Heart right ventricle (tissue), 16 donors: ENCODE measurements at regions not wholly inside any gene's neighbourhood (a gene's known extent, or its start where the extent isn't known, plus 50 kb on each side); places are given as distances from the start of the nearest gene placed in this dataset.
A peak's percentile ranks its signal among the peaks of the same experiment; 100 is the strongest.

ENCODE experiments used
- ATAC-seq, 8 donors: fragments of 200-7000 bp; cut with Tn5 transposase; one replicate each; pipeline ENCODE4 v1.9.1; 2020; ENCODE audit warnings: mild to moderate bottlenecking in 8 of 8, moderate library complexity in 8 of 8, moderate number of reproducible peaks in 1 of 8
- DNase-seq, 2 donors: peaks; one replicate each; pipeline ENCODE4 v3.0.0-alpha.2; 2020
- H3K27ac ChIP-seq, 10 donors: fragments of 200-600 bp; sonication (generic) in 2 of 10; one replicate each; pipeline versions ENCODE4 v1.5.0 to v1.8.0; 2020 to 2022; ENCODE audit warnings: mild to moderate bottlenecking in 3 of 10
- H3K27me3 ChIP-seq, 7 donors: fragments of 200-600 bp; one replicate each; pipeline ENCODE4 v1.8.0; 2021 to 2022; ENCODE audit warnings: mild to moderate bottlenecking in 2 of 7
- H3K36me3 ChIP-seq, 9 donors: fragments of 200-600 bp; sonication (generic) in 1 of 9; one replicate each; pipeline versions ENCODE4 v1.5.0 to v1.8.0; 2020 to 2022; ENCODE audit warnings: mild to moderate bottlenecking in 2 of 9
- H3K4me1 ChIP-seq, 9 donors: fragments of 200-600 bp; sonication (generic) in 1 of 9; one replicate each; pipeline versions ENCODE4 v1.5.0 to v1.8.0; 2020 to 2022; ENCODE audit warnings: mild to moderate bottlenecking in 4 of 9
- H3K4me3 ChIP-seq, 10 donors: fragments of 200-600 bp; sonication (generic) in 2 of 10; one replicate each; pipeline versions ENCODE4 v1.5.0 to v1.8.0; 2020 to 2022; ENCODE audit warnings: mild to moderate bottlenecking in 7 of 10, moderate library complexity in 2 of 10
- H3K9me3 ChIP-seq, 11 donors: fragments of 200-600 bp in 10 of 11; sonication (generic) in 2 of 11; one replicate each; pipeline versions ENCODE4 v1.5.0 to v1.8.0; 2013 to 2022; ENCODE audit warnings: mild to moderate bottlenecking in 2 of 11, control low read depth in 1 of 11, moderate library complexity in 1 of 11
- CTCF ChIP-seq, 9 donors: fragments of 200-600 bp; sonication (generic) in 2 of 9; IDR thresholded peaks; one replicate each; pipeline versions ENCODE4 v1.5.0 to v1.8.0; 2021 to 2022; ENCODE audit warnings: antibody characterized with exemption in 9 of 9, mild to moderate bottlenecking in 5 of 9, moderate library complexity in 1 of 9
- WGBS, 2 donors: extraction: QIAGEN DNeasy Blood & Tissue Kit; methylation state at CpG; one replicate each; pipeline ENCODE4 v1.1.7; 2013; ENCODE audit warnings: inconsistent platforms in 1 of 2; 5-methylcytosine and 5-hydroxymethylcytosine counted together
- intact Hi-C, 10 donors: fragments of 100-400 bp; cut with DNase I; formaldehyde crosslinking; loops; one replicate each; pipeline versions ENCODE4 v1.11.1 to v1.14.2; 2022
- donor health status: Arrhythmogenic right ventricular cardiomyopathy.
- donor health status: ischemic (EF 13 %, LVEDD 7.1; RV severe dilation, severe dysfunction).
- donor health status: healthy with polysubstance abuse.
- donor health status: DM: no; HTN: yes; CAD: no.
- donor health status: DM: no; HTN: no; CAD: no.
- donor health status: ischemic (EF 25% LVEDD 6.9; RV normal size, moderate dysfunction).
- donor health status: ischemic (EF 25% LVEDD 5.7; RV mildly dilated, moderate dysfunction).
- donor health status: healthy.
- donor health status: DM: yes; HTN: yes; CAD: no.
- donor health status: Ischemic cardiomyopathy.
- donor health status: ischemic (EF 35%, LVEDD 5.7; RV mildly dilated, moderate dysfunction).
- donor health status: nonischemic (EF 11% LVEDD 7.7; RV severe dilation, severe dysfunction).
- donor health status: DM: yes; HTN: yes; CAD: no.
- donor health status: PGD.
- donor health status: ischemic (EF 29% LVEDD 5.4; RV normal size, mild dysfunction).
- donor health status: nonischemic (EF 23%, LVEDD 6.1; RV moderate dilation, normal function).

DNA sequence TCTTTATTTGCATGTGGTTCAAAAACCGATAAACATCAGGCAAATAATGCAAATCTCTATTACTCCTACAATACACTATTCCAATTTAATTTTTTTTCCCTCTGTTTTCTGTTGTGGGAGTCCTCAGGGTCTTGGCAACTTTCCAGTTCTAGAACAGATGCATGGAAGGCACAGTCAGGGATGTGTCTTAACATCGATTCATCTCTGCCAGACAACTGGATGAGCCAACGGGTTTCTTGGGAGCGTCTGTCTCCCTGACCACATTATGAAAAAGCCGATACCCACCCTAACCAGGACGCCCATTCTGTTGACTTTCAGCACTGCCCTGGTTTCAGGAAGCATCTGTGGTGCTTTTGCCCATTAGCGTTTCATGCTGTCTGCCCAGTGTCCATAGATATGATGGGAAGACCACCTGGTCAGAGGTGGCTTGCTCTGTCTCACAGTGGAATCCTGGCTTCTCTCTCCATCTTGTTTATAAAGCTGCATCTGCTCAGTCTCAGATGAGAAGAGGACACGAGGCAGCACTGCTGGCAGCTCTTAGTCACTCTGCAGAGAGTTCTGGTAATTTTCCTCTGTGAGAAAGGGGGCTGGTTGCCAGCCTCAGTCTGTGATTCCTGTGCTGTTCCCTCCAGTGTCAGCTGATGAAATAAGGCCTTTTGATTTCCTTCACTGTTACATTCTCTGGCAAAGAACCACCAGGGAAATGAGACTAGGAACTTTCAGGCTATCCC lies 57.9 kb upstream of the KCNE4 start:
- no peaks in the 10 kb centered on the region for H3K9me3 ChIP-seq
- peaks cover 0 to 30% (median 17%) of the 10 kb centered on the region in 9 donors for H3K4me1 ChIP-seq
- no peak overlapping the region for H3K4me3 ChIP-seq
- H3K27ac ChIP-seq: peak overlapping the region; percentile 17 to 84 (median 62)
- whole genome bisulfite sequencing, 2 donors: 43 to 48% methylated on average over 8 of the region's 8 CpGs
- no peak for TF ChIP-seq CTCF (IDR thresholded peaks at IDR 0.05)
- intact Hi-C loops: loop anchor here in 4 of 10 donors (2.0 to 10.0 kb wide), 3 partner anchors 58 to 101 kb away; partner anchors contain the start of gene KCNE4 (in 3 of the 4)
- peak; percentile 68 to 85 for DNase-seq
- H3K27me3 ChIP-seq: no peaks in the 10 kb centered on the region
- ATAC-seq: peak; percentile 97 to 100 (median 99)
- H3K36me3 ChIP-seq: no peaks in the 10 kb centered on the region

DNA sequence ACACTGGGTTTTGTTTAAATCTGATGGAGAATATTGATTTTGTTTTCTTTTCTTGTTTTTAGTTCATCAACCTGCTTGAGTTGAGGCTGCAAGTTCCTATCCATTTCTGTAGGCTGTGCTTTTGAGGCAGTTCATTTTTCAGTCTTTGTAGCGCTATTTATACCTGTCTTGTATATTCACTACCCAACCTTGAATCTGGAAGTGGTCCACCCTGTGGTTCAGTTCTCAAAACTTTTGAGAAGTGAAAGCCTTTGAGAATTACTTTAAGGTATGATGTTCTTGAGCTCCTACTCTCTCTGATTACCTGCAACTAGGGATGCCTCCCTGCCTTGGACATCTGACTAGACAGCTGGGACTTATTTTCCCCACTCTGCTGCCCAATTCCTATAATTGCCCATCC lies 53.5 kb upstream of the KCNE4 start:
- ATAC-seq: no peak
- peaks cover 0 to 3% (median 0%) of the 10 kb centered on the region in 7 donors for H3K27me3 ChIP-seq
- intact Hi-C loops: loop anchor here in 1 of 10 donors (10.0 kb wide), 1 partner anchor 96 kb away; no protein-coding TSS in a partner anchor

DNA sequence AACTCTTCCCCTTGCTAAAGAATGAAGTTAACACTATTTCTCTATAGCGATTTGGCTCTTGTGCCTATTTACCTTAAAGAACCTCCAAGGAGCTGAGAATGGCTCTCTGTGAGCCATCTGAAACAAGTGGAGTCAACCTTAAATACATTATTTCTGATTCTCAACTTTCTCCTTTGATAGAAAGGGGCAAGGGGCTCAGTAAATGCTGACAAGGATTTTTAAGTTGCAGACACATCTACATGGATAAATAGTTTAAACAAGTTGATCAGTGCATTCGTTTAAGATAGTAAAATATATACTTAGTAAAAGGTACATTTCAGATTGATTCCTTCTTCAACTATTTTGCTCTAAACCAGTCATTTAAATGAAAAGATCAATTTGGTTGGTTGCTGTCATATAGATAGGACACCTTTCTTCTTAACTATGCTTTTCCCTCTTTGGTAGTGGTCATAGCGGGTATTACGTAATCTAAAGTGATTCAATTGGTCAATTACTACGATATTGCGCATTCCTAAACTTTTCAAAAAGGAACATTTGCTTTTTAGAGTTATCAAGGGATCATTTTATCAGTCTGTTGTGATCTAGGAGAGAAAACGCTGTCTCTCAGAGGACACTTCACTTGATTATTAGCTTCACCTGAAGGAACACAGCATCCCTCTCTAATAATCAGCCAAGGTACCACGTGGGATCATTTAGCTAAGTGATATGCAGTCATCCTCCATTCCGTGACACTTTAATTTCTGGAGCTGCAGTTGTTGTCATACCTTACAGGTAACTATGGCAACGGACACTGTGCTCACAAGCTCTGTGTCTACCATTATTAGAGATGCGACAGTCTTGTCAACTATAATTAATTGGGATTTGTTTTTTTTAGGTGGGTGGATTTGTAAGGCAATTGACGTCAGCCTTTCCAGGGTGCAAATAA lies 50.9 kb upstream of the KCNE4 start:
- Histone ChIP-seq H3K4me1 (no peaks in the 10 kb centered on the region), H3K9me3 (no peaks in the 10 kb centered on the region), H3K27ac (no peak overlapping the region), H3K27me3 (peaks cover 0 to 3% (median 0%) of the 10 kb centered on the region in 7 donors), H3K36me3 (no peaks in the 10 kb centered on the region), H3K4me3 (no peak overlapping the region)
- no peak for ATAC-seq
- DNase-seq: no peak
- 85 to 86% methylated on average over 12 of the region's 12 CpGs for WGBS, 2 donors
- TF ChIP-seq CTCF (IDR thresholded peaks at IDR 0.05): no peak
- intact Hi-C loops: no loop called here

More for the DNA sequence above, 53.5 kb upstream of the KCNE4 start:
- Histone ChIP-seq H3K27ac (no peak overlapping the region), H3K36me3 (no peaks in the 10 kb centered on the region), H3K9me3 (no peaks in the 10 kb centered on the region), H3K4me1 (peaks cover 0 to 19% (median 15%) of the 10 kb centered on the region in 9 donors), H3K4me3 (no peak overlapping the region)
- DNase-seq: no peak
- TF ChIP-seq CTCF (IDR thresholded peaks at IDR 0.05): no peak
- 90 to 100% methylated on average over 1 of the region's 1 CpG for WGBS, 2 donors

DNA sequence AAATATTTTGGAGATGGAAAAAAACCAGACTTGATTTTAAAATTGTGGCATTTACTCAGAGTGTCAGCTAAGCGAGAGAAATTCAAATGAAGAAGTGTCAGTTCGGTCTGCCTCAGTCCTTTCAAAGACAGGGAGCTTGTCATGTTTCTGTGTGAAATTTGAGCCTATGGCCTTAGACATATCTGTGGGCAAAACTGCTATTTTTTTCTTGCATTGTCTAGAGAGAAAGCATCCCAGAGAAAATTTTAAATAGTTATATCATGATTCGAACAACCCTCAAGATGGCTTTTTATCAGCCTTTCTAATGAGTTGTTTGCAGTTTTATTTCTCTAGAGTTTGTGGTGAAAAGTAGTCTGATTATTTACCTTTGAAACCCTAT lies 50.2 kb upstream of the KCNE4 start:
- WGBS, 2 donors: 82 to 85% methylated on average over 3 of the region's 3 CpGs
- intact Hi-C loops: no loop called here
- no peaks in the 10 kb centered on the region for H3K9me3 ChIP-seq
- DNase-seq: no peak
- H3K27ac ChIP-seq: no peak overlapping the region
- no peaks in the 10 kb centered on the region for H3K36me3 ChIP-seq
- ATAC-seq: no peak
- no peak for TF ChIP-seq CTCF (IDR thresholded peaks at IDR 0.05)
- no peak overlapping the region for H3K4me3 ChIP-seq
- H3K4me1 ChIP-seq: no peaks in the 10 kb centered on the region
- peaks cover 0 to 3% (median 0%) of the 10 kb centered on the region in 7 donors for H3K27me3 ChIP-seq
